CD8-positive, alpha-beta memory T cell (primary cell): ENCODE measurements at regions not wholly inside any gene's neighbourhood (a gene's known extent, or its start where the extent isn't known, plus 50 kb on each side); places are given as distances from the start of the nearest gene placed in this dataset.

Source experiments
- CTCF ChIA-PET: fragments of 350-600 bp; sonication (Branson Sonifier 250); formaldehyde crosslinking; loops from one replicate; lab custom pipeline; 2021; ENCODE audit warnings: antibody characterized with exemption; lab: Charles Lee
- POLR2A ChIA-PET: fragments of 350-600 bp; sonication (Branson Sonifier 250); formaldehyde crosslinking; loops from one replicate; lab custom pipeline; 2021; ENCODE audit warnings: antibody characterized with exemption; lab: Charles Lee
- DNase-seq, 5 donors: peaks; one replicate each; pipeline versions ENCODE4 v3.0.0 to v3.0.0-alpha.2; 2020 to 2022; ENCODE audit warnings: mixed read lengths in 1 of 5
- H3K27ac ChIP-seq: one replicate; pipeline ENCODE4 v1.7.0; 2013; ENCODE audit warnings: low read depth, mild to moderate bottlenecking, low read length, moderate library complexity
- H3K27me3 ChIP-seq: 2 replicates; pipeline ENCODE4 v1.7.0; 2013; ENCODE audit warnings: low read length, mild to moderate bottlenecking; ENCODE audit not compliant: insufficient read depth, poor library complexity, severe bottlenecking
- H3K36me3 ChIP-seq: 2 replicates; pipeline ENCODE4 v1.7.0; 2013; ENCODE audit warnings: mild to moderate bottlenecking, low read length, moderate library complexity; ENCODE audit not compliant: insufficient read depth
- H3K4me1 ChIP-seq: 2 replicates; pipeline ENCODE4 v1.7.0; 2013; ENCODE audit warnings: mild to moderate bottlenecking, low read length, moderate library complexity; ENCODE audit not compliant: insufficient read depth
- H3K4me3 ChIP-seq: 2 replicates; pipeline ENCODE4 v1.7.0; 2013; ENCODE audit warnings: mild to moderate bottlenecking, low read length
- H3K9me3 ChIP-seq: 2 replicates; pipeline ENCODE4 v1.7.0; 2013; ENCODE audit warnings: mild to moderate bottlenecking, low read length
- H3K27ac Mint-ChIP-seq, 8 donors: one replicate each; pipeline ENCODE4 v1.8.0; 2020 to 2021; ENCODE audit warnings: mixed read lengths in 8 of 8, mild to moderate bottlenecking in 6 of 8, inconsistent platforms in 3 of 8, moderate library complexity in 3 of 8
- H3K27me3 Mint-ChIP-seq, 2 donors: one replicate each; pipeline ENCODE4 v1.8.0; 2020 to 2021; ENCODE audit warnings: mixed read lengths in 2 of 2, mild to moderate bottlenecking in 1 of 2, moderate library complexity in 1 of 2
- H3K36me3 Mint-ChIP-seq, 3 donors: one replicate each; pipeline ENCODE4 v1.8.0; 2020 to 2021; ENCODE audit warnings: mixed read lengths in 3 of 3, inconsistent platforms in 1 of 3, mild to moderate bottlenecking in 1 of 3
- H3K4me1 Mint-ChIP-seq, 3 donors: one replicate each; pipeline ENCODE4 v1.8.0; 2020 to 2021; ENCODE audit warnings: mixed read lengths in 3 of 3, inconsistent platforms in 1 of 3, mild to moderate bottlenecking in 1 of 3
- H3K4me3 Mint-ChIP-seq, 7 donors: one replicate each; pipeline ENCODE4 v1.8.0; 2020 to 2021; ENCODE audit warnings: mixed read lengths in 7 of 7, mild to moderate bottlenecking in 6 of 7, moderate library complexity in 4 of 7, inconsistent platforms in 2 of 7
- H3K9me3 Mint-ChIP-seq, 5 donors: one replicate each; pipeline ENCODE4 v1.8.0; 2020 to 2022; ENCODE audit warnings: mixed read lengths in 5 of 5, mild to moderate bottlenecking in 3 of 5, moderate library complexity in 2 of 5, inconsistent platforms in 1 of 5

DNA sequence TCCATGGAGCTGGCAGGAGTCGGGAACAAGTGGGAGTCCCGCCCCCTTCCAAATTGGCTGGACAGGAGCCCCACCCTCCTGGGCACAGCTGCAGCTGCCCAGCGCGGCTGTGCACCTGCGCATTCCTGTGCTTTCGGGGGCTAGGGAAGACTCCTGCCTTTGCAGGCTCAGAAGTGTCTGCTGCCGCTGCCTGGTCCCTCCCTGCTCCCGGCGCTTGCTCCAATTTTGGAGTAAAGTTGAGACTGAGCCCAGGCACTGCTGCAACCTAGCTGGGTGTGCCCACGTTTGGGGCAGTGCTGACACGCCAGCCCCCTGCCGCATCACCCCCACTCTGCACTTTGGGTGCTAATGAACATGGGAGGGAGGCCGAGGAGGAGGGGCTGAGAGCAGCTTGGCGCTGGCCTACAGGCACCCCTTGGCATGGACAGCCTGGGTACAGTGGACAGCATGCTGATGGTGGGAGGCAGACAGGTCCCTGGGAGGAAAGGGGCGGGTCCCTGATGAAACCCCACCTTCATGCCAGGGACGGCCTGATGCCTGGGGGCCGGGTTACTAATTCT, 399.2 kb upstream of the CNTN4 start:
- no peak overlapping the region for H3K27ac ChIP-seq
- ChIA-PET POLR2A (no interaction called here), CTCF (no interaction called here)
- Mint-ChIP-seq H3K9me3 (peaks cover 2 to 27% (median 10%) of the 10 kb centered on the region in 5 donors), H3K36me3 (no peaks in the 10 kb centered on the region), H3K4me3 (no peak overlapping the region), H3K27me3 (no peaks in the 10 kb centered on the region), H3K27ac (no peak overlapping the region), H3K4me1 (no peaks in the 10 kb centered on the region)
- no peaks in the 10 kb centered on the region for H3K36me3 ChIP-seq
- no peaks in the 10 kb centered on the region for H3K27me3 ChIP-seq
- H3K4me3 ChIP-seq = no peak overlapping the region
- H3K9me3 ChIP-seq = no peaks in the 10 kb centered on the region
- DNase-seq = no peak
- H3K4me1 ChIP-seq = no peaks in the 10 kb centered on the region

DNA sequence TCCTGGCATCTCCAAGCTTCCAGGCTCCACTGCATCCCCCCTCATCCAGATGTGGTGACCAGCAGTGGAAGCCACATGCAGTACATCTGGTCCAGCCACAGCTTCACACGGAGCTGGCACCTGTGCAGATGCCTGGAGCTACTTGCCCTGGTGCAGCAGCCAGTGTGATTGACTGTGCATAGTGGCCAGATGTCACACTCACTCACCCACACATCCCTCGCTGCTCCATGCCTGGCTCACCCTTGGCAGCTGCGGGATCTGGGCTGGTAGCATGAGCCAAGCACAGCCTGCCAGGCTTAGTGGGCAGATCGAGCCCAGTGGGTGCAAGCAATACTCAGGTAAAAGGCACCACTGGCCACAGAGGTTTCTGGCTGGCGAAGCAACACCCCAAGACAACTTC, 398.0 kb upstream of the CNTN4 start:
- no peak overlapping the region for H3K4me3 Mint-ChIP-seq
- no peak overlapping the region for H3K27ac ChIP-seq
- no peaks in the 10 kb centered on the region for H3K4me1 Mint-ChIP-seq
- H3K27me3 ChIP-seq = no peaks in the 10 kb centered on the region
- peaks cover 2 to 27% (median 7%) of the 10 kb centered on the region in 5 donors for H3K9me3 Mint-ChIP-seq
- no peak overlapping the region for H3K4me3 ChIP-seq
- DNase-seq = no peak
- H3K36me3 ChIP-seq = no peaks in the 10 kb centered on the region
- ChIA-PET POLR2A (no interaction called here), CTCF (no interaction called here)
- H3K4me1 ChIP-seq = no peaks in the 10 kb centered on the region
- no peaks in the 10 kb centered on the region for H3K36me3 Mint-ChIP-seq
- H3K27me3 Mint-ChIP-seq = no peaks in the 10 kb centered on the region
- no peaks in the 10 kb centered on the region for H3K9me3 ChIP-seq
- H3K27ac Mint-ChIP-seq = no peak overlapping the region

DNA sequence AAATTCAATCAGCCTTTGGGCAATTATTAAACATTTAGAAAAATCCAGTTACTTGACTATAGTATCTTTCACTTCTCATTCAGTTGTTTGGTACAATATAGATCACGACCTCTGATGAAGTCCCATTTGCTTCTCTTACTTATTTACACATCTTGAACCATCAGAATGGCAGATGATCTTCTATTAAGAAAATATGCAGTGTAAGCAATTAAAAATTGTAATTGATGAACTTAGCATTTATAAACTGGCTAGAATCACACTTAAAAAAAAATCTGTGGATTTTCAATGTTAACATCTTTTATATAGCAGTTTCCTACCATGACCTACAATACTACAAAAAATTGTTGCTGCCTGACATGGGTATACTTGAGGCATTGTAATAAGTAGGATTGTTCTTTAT, 395.5 kb upstream of the CNTN4 start:
- H3K36me3 ChIP-seq = no peaks in the 10 kb centered on the region
- H3K27me3 ChIP-seq = no peaks in the 10 kb centered on the region
- H3K36me3 Mint-ChIP-seq = no peaks in the 10 kb centered on the region
- H3K27me3 Mint-ChIP-seq = no peaks in the 10 kb centered on the region
- H3K4me3 Mint-ChIP-seq = no peak overlapping the region
- no peak overlapping the region for H3K27ac Mint-ChIP-seq
- ChIA-PET CTCF (no interaction called here), POLR2A (no interaction called here)
- no peak overlapping the region for H3K27ac ChIP-seq
- H3K9me3 Mint-ChIP-seq = peaks cover 0 to 16% (median 7%) of the 10 kb centered on the region in 5 donors
- DNase-seq = no peak
- no peaks in the 10 kb centered on the region for H3K4me1 ChIP-seq
- H3K4me1 Mint-ChIP-seq = no peaks in the 10 kb centered on the region
- no peak overlapping the region for H3K4me3 ChIP-seq
- no peaks in the 10 kb centered on the region for H3K9me3 ChIP-seq

DNA sequence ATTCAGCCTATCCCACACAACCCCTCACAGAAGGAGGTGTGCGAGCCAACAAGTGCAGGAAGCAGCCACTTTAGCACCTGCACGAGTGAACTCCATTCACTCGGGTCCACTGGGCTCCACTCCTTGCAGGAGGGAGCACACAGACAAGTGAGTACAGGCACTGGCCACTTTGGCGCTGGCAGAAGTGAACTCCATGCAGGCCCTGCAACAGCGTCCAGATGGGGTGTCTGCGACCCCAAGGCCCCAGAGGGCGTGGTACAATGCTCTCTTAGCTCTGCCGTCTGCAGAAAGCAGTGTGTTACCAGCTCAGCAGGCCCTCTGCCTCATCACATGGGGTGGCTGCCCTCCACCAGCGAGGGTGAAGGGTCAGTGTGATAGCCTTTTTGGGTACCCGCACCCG, 388.0 kb upstream of the CNTN4 start:
- POLR2A ChIA-PET = no interaction called here

DNA sequence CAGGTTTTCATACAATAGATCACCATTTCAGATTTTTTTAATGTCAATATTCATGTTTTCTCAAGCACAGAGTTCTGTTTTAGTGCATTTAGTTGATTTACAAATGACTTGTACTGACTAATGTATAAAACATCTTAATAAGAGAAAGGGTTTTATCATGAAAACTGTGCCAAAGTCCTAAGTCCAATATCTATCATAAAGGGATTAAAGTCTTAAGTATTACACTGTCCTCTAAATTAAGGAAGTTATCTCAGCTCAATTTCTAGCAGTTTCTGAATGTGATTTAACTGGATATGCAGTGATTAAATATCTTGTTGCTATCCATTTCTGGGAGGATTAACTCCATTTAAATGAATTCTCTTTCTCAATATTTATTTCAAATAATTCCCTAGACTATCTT, 381.1 kb upstream of the CNTN4 start:
- Histone ChIP-seq H3K27ac (no peak overlapping the region), H3K4me1 (no peaks in the 10 kb centered on the region), H3K9me3 (no peaks in the 10 kb centered on the region), H3K27me3 (no peaks in the 10 kb centered on the region), H3K36me3 (no peaks in the 10 kb centered on the region), H3K4me3 (no peak overlapping the region)
- no peak overlapping the region for H3K27ac Mint-ChIP-seq
- ChIA-PET POLR2A (no interaction called here), CTCF (no interaction called here)
- H3K4me3 Mint-ChIP-seq = no peak overlapping the region
- DNase-seq = no peak
- no peaks in the 10 kb centered on the region for H3K4me1 Mint-ChIP-seq
- H3K27me3 Mint-ChIP-seq = no peaks in the 10 kb centered on the region
- peaks cover 0 to 9% (median 5%) of the 10 kb centered on the region in 5 donors for H3K9me3 Mint-ChIP-seq
- no peaks in the 10 kb centered on the region for H3K36me3 Mint-ChIP-seq

More for the DNA sequence above, 388.0 kb upstream of the CNTN4 start:
- Histone ChIP-seq H3K27me3 (no peaks in the 10 kb centered on the region), H3K4me3 (no peak overlapping the region), H3K4me1 (no peaks in the 10 kb centered on the region), H3K36me3 (no peaks in the 10 kb centered on the region), H3K9me3 (no peaks in the 10 kb centered on the region), H3K27ac (no peak overlapping the region)
- CTCF ChIA-PET = no interaction called here
- Mint-ChIP-seq H3K27me3 (no peaks in the 10 kb centered on the region), H3K4me3 (no peak overlapping the region), H3K36me3 (no peaks in the 10 kb centered on the region), H3K9me3 (peaks cover 0 to 8% (median 3%) of the 10 kb centered on the region in 5 donors), H3K27ac (no peak overlapping the region), H3K4me1 (no peaks in the 10 kb centered on the region)
- no peak for DNase-seq

DNA sequence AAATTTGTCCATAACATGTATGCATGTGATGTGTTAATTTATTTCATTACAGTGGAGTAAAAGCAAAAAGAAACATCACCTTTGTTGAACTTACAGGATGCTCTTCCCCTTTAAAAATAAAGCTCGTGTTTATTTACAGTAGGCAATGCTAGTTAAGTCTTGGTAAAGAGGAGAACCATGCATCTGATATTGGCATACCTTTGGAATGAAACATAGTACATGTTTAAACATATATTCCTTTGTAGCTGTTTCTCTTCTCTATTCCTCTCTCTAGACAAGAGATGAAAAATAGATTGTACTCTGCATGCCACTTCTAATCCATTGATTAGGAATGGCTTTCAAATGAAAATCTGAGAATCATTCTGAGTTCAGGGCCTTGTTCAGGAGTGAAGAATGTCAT, 374.9 kb upstream of the CNTN4 start:
- ChIA-PET CTCF (no interaction called here), POLR2A (no interaction called here)
- Histone ChIP-seq H3K4me3 (no peak overlapping the region), H3K27ac (no peak overlapping the region), H3K27me3 (no peaks in the 10 kb centered on the region), H3K4me1 (no peaks in the 10 kb centered on the region), H3K36me3 (no peaks in the 10 kb centered on the region), H3K9me3 (no peaks in the 10 kb centered on the region)
- no peak for DNase-seq
- H3K27me3 Mint-ChIP-seq = peaks cover 0 to 2% of the 10 kb centered on the region in 2 donors
- no peaks in the 10 kb centered on the region for H3K4me1 Mint-ChIP-seq
- no peak overlapping the region for H3K4me3 Mint-ChIP-seq
- peaks cover 0 to 21% (median 13%) of the 10 kb centered on the region in 5 donors for H3K9me3 Mint-ChIP-seq
- no peaks in the 10 kb centered on the region for H3K36me3 Mint-ChIP-seq
- H3K27ac Mint-ChIP-seq = no peak overlapping the region

DNA sequence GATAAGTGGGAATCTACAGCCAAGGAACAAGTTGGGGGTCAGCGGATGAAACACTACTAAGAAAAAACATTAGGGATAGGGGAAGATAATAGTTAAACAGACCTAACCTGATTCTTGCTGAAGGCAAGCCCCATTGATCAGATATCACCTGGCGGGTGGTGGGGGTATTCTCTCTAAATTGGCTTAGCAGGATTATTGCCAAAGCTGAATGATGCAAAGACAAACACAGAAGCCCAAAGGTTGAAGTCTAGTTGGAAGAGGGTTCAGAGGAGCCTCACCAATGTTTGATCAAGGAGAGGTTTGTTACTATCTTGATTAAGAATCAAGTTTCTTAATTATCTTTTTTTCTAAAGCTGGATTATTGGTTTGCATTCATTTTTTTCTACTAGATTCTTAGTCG, 371.9 kb upstream of the CNTN4 start:
- DNase-seq = no peak
- Mint-ChIP-seq H3K36me3 (no peaks in the 10 kb centered on the region), H3K27me3 (peaks cover 0 to 2% of the 10 kb centered on the region in 2 donors), H3K4me1 (no peaks in the 10 kb centered on the region), H3K9me3 (peaks cover 2 to 26% (median 15%) of the 10 kb centered on the region in 5 donors), H3K27ac (no peak overlapping the region), H3K4me3 (no peak overlapping the region)
- Histone ChIP-seq H3K27me3 (no peaks in the 10 kb centered on the region), H3K9me3 (no peaks in the 10 kb centered on the region), H3K4me1 (no peaks in the 10 kb centered on the region), H3K36me3 (no peaks in the 10 kb centered on the region), H3K27ac (no peak overlapping the region), H3K4me3 (no peak overlapping the region)
- CTCF ChIA-PET = no interaction called here
- POLR2A ChIA-PET = no interaction called here

DNA sequence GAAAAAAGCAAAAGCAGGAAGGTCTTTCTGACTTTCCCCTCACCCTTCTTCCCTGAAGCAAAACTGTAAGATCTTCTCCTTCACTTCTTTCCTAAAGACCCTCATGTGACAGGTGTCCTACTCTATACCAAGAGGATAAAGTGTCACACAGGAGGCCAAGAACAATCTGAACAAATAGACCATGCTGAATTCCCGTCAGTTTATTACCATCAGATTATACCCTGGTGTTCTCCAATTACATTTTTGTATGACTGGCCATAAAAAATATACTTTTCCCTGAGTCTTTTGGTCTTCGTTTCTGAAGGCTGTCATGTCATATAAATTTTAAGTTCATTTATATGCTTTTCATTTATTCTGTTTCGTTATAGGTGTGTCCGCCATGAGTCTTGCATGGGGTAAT, 371.4 kb upstream of the CNTN4 start:
- ChIA-PET POLR2A (no interaction called here), CTCF (no interaction called here)
- H3K4me1 ChIP-seq = no peaks in the 10 kb centered on the region
- Mint-ChIP-seq H3K36me3 (no peaks in the 10 kb centered on the region), H3K9me3 (peaks cover 4 to 26% (median 15%) of the 10 kb centered on the region in 5 donors), H3K4me1 (no peaks in the 10 kb centered on the region), H3K4me3 (no peak overlapping the region), H3K27ac (no peak overlapping the region), H3K27me3 (peaks cover 0 to 2% of the 10 kb centered on the region in 2 donors)
- H3K4me3 ChIP-seq = no peak overlapping the region
- no peaks in the 10 kb centered on the region for H3K36me3 ChIP-seq
- H3K9me3 ChIP-seq = no peaks in the 10 kb centered on the region
- no peak overlapping the region for H3K27ac ChIP-seq
- DNase-seq = no peak
- no peaks in the 10 kb centered on the region for H3K27me3 ChIP-seq

DNA sequence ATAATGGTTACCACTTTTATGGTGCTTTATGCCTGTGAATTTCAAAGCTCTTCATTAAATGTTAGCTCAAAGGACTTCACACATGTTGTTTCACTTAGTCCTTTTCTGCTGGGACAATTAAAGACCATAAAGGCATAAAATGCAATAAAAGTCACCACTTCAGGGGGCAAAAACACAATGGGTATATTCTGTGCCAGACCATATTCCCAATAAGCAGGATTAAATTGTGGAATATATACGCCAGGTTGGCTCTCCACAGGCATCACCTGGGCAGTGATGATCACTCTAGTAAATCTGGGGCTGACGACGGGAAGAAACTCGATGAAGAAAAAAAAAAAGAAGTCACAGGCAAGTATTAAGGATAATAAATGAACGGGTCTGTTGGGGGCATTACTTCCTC, 370.2 kb upstream of the CNTN4 start:
- H3K36me3 ChIP-seq = no peaks in the 10 kb centered on the region
- H3K27ac ChIP-seq = no peak overlapping the region
- Mint-ChIP-seq H3K27ac (no peak overlapping the region), H3K9me3 (peaks cover 3 to 26% (median 13%) of the 10 kb centered on the region in 5 donors), H3K27me3 (peaks cover 0 to 2% of the 10 kb centered on the region in 2 donors), H3K4me1 (no peaks in the 10 kb centered on the region), H3K36me3 (no peaks in the 10 kb centered on the region), H3K4me3 (no peak overlapping the region)
- ChIA-PET POLR2A (no interaction called here), CTCF (no interaction called here)
- no peaks in the 10 kb centered on the region for H3K4me1 ChIP-seq
- no peaks in the 10 kb centered on the region for H3K9me3 ChIP-seq
- no peaks in the 10 kb centered on the region for H3K27me3 ChIP-seq
- no peak overlapping the region for H3K4me3 ChIP-seq
- DNase-seq = no peak
